Fibroblast of pulmonary artery (primary cell): ENCODE measurements at regions not wholly inside any gene's neighbourhood (a gene's known extent, or its start where the extent isn't known, plus 50 kb on each side); places are given as distances from the start of the nearest gene placed in this dataset.
"Not testable (repeated sequence)": the region's sequence is repeated elsewhere in the genome, so short reads cannot be mapped to it uniquely, and the experiment has no call there.

Experiments used
- DNase-seq: peaks from one replicate; pipeline ENCODE4 v3.0.0-alpha.2; 2010; ENCODE audit warnings: low read depth
- H3K4me3 ChIP-seq: replicated peaks from 2 replicates; pipeline ENCODE4 v1.5.1; 2011; ENCODE audit warnings: low read depth, mild to moderate bottlenecking, control low read depth, low read length, moderate library complexity
- TF ChIP-seq, protein P1 (sequence below): IDR thresholded peaks from 2 replicates; pipeline ENCODE4 v1.5.1; 2011; ENCODE audit warnings: mild to moderate bottlenecking, control low read depth, low read length, inconsistent platforms; ENCODE audit errors: missing control alignments

DNA sequence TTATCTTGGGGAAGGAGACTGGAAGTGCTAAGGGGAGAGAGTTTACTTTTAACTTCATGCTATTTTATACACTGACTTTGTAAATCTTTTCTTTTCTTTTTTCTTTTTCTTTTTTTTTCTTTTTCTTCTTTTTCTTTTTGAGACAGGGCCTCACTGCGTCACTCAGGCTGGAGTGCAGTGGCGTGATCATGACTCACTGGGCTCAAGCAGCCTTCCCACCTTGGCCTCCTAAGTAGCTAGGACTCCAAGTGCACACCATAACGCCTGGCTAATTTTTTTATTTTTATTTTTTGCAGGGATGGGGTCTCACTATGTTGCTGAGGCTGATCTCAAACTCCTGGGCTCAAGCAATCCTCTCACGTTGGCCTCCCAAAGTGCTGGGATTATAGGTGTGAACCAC is 294.6 kb upstream of the PRICKLE1 start:
- H3K4me3 ChIP-seq, result no peak overlapping the region
- TF ChIP-seq, protein P1, sequence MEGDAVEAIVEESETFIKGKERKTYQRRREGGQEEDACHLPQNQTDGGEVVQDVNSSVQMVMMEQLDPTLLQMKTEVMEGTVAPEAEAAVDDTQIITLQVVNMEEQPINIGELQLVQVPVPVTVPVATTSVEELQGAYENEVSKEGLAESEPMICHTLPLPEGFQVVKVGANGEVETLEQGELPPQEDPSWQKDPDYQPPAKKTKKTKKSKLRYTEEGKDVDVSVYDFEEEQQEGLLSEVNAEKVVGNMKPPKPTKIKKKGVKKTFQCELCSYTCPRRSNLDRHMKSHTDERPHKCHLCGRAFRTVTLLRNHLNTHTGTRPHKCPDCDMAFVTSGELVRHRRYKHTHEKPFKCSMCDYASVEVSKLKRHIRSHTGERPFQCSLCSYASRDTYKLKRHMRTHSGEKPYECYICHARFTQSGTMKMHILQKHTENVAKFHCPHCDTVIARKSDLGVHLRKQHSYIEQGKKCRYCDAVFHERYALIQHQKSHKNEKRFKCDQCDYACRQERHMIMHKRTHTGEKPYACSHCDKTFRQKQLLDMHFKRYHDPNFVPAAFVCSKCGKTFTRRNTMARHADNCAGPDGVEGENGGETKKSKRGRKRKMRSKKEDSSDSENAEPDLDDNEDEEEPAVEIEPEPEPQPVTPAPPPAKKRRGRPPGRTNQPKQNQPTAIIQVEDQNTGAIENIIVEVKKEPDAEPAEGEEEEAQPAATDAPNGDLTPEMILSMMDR, result no peak
- no peak for DNase-seq

DNA sequence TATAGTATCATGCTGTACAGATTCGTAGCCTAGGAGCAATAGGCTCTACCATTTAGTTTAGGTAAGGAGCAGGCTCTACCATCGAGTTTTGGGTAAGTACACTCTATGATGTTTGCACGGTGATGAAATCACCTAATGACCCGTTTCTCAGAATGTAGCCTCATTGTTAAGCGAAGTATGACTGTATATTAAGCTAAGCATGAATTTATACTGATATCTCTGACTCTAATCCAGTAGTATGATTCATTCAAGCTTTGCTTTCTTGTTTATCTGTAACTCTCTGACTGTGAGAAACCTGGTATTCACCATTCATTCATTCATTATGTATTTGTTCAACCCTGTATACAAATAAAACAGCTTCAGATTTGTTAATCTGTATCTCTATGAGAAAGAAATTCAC is 283.9 kb upstream of the PRICKLE1 start:
- DNase-seq, result peak; percentile 8
- TF ChIP-seq, protein P1, result no peak
- no peak overlapping the region for H3K4me3 ChIP-seq

DNA sequence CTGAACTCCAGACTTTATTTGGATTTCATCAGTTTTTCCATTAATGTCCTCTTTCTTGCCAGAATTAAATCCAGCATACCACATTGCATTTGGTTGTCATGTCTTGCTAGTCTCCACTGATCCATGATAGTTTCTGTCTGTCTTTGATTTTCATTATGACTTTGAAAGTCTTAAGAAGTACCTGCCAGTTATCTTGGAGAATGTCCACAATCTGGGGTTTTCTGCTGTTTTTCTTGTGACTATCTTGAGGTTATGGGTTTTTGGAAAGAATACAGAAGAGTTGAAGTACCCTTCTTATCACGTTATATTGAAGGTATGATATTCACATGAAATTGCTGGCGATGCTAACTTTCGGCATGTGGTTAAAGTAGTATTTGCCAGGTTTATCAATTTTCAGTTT is 282.3 kb upstream of the PRICKLE1 start:
- DNase-seq, result no peak
- TF ChIP-seq, protein P1, result no peak
- H3K4me3 ChIP-seq, result no peak overlapping the region

DNA sequence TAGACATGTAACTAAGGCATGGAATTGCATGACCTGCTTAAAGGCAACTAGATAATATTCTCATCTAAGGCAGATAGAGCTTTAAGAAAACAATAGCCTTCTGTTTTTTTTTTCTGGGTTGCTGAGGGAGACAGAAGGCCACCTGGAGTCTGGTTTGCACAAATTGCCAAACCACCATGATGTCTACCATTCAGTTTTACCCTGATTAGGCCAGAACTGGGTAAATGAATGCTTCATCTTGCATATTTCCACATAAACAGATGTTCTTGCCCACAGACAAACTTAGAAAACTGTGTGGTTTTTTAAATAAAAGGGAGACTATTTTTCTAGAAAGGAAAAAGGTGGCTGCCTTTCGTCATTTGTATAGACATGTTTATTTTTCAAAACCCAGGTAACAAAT is 278.7 kb upstream of the PRICKLE1 start:
- TF ChIP-seq, protein P1, result no peak
- H3K4me3 ChIP-seq, result no peak overlapping the region
- DNase-seq, result peak; percentile 11

DNA sequence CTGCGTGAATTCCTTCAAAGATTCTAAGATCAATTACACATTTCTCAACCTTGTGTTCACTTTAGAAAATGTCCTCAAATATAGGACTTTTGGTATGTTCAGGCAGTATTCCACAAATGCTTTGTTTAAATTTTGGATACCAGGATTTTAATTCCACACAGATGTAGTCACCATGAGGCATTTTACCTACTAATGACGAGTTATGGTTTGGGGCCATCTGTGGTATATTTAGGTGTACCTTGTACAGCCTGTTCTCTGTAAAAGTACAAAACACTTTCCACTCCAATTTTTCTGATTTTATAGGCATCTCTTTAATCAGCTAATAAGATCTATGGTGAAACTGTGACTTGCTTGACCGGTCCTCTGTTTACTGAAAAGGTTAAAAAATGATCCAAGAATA is 275.7 kb upstream of the PRICKLE1 start:
- DNase-seq, result no peak
- TF ChIP-seq, protein P1, result no peak
- H3K4me3 ChIP-seq, result no peak overlapping the region

DNA sequence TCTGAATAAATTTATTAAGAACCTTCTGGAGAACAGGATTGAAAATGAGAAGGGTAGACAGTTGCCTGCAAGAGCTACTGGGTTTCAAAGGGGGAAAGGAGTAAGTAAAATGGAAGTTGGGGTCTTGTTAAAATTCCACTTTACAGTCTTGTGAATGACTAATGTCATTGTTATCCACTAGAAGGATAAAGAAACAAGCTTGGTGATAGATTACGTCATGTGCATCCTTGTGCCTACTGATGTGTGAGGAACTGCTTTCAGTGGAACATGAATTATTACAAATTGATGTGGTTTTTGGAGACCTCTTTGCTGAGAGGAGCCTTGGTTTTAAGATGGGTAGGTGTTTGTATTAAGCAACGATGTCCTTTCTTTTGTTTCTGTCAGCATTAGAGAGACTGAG is 272.5 kb upstream of the PRICKLE1 start:
- no peak overlapping the region for H3K4me3 ChIP-seq
- TF ChIP-seq, protein P1, result no peak
- DNase-seq, result no peak

DNA sequence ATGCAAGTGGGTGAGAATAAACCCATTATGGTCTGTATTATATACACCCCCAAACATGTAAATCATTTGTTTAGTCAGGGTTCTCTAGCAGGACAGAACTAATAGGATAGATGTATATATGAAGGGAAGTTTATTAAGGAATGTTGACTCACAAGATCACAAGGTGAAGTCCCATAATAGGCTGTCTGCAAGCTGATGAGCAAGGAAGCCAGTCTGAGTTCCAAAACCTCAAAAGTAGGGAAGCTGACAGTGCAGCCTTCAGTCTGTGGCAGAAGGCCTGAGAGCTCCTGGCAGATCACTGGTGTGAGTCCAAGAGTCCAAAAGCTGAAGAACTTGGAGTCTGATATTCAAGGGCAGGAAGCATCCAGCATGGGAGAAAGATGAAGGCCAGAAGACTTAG is 270.8 kb upstream of the PRICKLE1 start:
- not testable (repeated sequence) for DNase-seq

DNA sequence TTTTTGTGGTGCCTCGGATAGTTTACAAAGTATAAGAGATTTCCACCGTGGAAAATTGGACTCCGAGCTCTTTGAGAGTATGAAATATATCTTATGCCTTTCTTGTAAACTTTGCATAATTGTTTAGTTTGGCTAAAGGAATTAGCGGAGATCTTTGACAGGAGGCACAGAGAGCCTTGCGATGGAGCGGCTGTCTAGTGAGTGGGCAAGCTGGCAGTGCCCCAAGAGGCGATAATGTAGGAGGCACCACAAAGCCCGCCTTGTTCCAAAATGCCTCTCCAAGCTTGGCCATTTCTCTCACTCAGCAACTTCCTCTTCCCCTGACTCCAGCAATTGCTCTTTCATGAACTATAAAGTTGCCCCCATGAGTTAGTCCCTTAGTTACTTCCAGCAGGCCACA is 270.1 kb upstream of the PRICKLE1 start:
- TF ChIP-seq, protein P1, result no peak
- DNase-seq, result peak; percentile 6
- no peak overlapping the region for H3K4me3 ChIP-seq

More for the DNA sequence above, 270.8 kb upstream of the PRICKLE1 start:
- H3K4me3 ChIP-seq, result not testable (repeated sequence)
